Activated naive CD8-positive, alpha-beta T cell treated with anti-CD3 and anti-CD28 coated beads, Interleukin-2, amount 10 ng/mL, durations not matched to agents 7 days and 5 days (primary cell): ENCODE measurements at regions not wholly inside any gene's neighbourhood (a gene's known extent, or its start where the extent isn't known, plus 50 kb on each side); places are given as distances from the start of the nearest gene placed in this dataset.

Source experiments
- ATAC-seq: fragments of 150-1000 bp; cut with Tn5 transposase; one replicate; pipeline ENCODE4 v1.10.0; 2021; ENCODE audit warnings: low read depth, moderate library complexity
- POLR2A ChIA-PET: fragments of 350-600 bp; sonication (Branson Sonifier 250); formaldehyde crosslinking; loops from one replicate; lab custom pipeline; 2021; ENCODE audit warnings: antibody characterized with exemption; lab: Charles Lee
- DNase-seq: peaks from one replicate; pipeline ENCODE4 v3.0.0; 2021
- H3K27ac Mint-ChIP-seq: one replicate; pipeline ENCODE4 v1.8.0; 2022; ENCODE audit warnings: mild to moderate bottlenecking, mixed read lengths
- H3K27me3 Mint-ChIP-seq: one replicate; pipeline ENCODE4 v1.8.0; 2022; ENCODE audit warnings: mild to moderate bottlenecking, moderate library complexity, mixed read lengths
- H3K36me3 Mint-ChIP-seq: one replicate; pipeline ENCODE4 v1.8.0; 2021; ENCODE audit warnings: mild to moderate bottlenecking, mixed read lengths
- H3K4me1 Mint-ChIP-seq: one replicate; pipeline ENCODE4 v1.8.0; 2021; ENCODE audit warnings: mixed read lengths
- H3K4me3 Mint-ChIP-seq: one replicate; pipeline ENCODE4 v1.8.0; 2022; ENCODE audit warnings: mild to moderate bottlenecking, moderate library complexity, mixed read lengths
- H3K9me3 Mint-ChIP-seq: one replicate; pipeline ENCODE4 v1.8.0; 2021; ENCODE audit warnings: mixed read lengths

DNA sequence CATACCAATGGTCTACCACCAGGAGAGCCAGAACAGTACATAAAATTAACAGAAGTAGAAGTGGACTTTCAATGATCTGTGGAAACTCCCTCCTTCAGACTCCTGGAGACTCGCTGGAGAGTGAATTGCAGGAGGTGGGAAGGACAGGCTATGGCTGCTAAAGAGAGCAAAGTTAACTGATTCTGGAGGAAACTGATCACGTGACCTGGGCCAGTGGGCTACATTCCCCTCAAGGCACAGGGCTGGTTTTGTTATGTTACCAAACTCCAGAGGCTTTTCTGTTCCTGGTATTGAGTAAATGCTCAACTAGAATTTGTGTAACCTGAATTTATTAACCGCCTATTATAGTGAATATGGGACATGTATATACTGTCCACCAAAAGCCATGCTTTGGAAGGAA lies 372.6 kb downstream of the MTRR start:
- Mint-ChIP-seq H3K27me3 (no peaks in the 10 kb centered on the region), H3K4me3 (no peak overlapping the region), H3K9me3 (no peaks in the 10 kb centered on the region), H3K4me1 (no peaks in the 10 kb centered on the region), H3K36me3 (no peaks in the 10 kb centered on the region), H3K27ac (no peak overlapping the region)
- POLR2A ChIA-PET: no interaction called here
- DNase-seq (no peak), ATAC-seq (no peak)

DNA sequence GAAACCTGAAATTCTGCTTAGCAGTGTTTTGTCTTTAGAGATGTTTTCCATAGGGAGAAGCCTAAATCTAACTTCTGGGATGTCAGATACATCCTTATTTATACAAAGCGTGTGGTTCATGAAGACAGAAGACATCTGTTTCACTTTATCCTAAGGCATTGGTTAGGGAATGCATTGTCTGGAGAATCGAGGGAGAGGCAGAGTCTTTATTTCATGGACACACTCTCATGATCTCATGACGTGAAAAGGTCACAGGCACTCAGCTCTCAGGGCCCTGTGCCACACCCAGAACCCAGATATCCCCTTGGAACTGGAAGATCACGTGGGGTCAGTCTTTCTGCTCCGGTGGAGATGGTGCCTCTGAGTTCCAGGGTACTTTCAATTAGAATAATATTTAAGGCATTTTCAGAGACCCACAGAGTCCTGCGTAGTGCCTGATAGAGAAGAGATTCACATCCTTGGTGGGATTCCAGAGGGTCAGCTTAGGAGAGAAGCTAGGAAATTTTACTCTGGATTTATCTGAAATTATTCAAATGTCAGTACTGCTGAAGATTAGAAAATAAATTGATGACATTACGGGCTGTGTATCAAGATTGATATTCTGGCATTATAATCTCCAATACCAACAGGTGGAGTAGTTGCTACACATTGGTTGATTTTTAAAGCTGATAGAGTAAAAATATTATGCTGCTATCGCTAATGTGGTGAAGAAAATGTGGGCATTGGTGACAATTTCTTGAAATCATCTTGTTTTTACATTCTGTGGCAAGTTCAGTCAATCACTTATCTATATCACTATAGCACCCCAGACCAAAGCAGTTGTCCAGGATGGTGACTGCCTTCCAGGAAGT lies 378.3 kb downstream of the MTRR start:
- no peak overlapping the region for H3K27ac Mint-ChIP-seq
- ATAC-seq: no peak
- no peak for DNase-seq
- H3K9me3 Mint-ChIP-seq: no peaks in the 10 kb centered on the region
- no peaks in the 10 kb centered on the region for H3K36me3 Mint-ChIP-seq
- H3K27me3 Mint-ChIP-seq: no peaks in the 10 kb centered on the region
- H3K4me3 Mint-ChIP-seq: no peak overlapping the region
- POLR2A ChIA-PET: no interaction called here
- no peaks in the 10 kb centered on the region for H3K4me1 Mint-ChIP-seq

DNA sequence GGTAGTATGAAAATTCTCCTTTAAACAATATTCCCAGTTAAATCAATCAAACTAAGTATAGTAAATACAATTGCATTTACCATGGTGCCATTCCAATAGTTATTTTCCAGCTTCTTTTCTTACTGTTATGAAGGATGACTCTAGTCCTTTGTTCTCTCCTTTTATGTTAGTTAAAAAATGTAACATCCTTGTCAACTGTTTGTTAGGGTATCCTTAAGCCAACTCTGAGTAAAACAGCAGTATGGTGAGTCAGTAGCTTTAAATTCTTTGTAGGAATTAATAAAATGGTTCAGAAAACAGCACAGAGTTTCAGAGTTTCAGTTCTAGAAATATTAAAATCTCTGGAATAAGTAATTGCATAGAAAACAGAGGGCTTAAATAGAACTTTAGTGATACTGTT lies 384.4 kb downstream of the MTRR start:
- no peak for DNase-seq

DNA sequence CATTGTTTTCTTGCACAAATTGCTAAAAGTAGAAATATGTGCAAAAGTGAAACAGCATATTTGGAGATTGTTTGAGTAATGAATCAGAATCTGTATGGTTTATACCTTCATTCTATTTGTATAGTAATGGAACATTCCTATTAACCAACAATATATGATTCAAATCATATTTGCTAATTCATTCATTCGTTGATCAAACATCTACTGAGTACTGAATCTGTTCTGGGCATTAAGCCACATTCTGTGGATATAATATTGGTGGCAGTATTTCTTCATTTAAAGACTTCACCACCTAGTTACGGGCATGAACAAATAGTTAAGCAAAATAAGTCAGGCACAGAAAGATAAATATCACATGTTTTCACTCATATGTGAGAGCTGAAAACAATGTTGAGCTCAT lies 385.7 kb downstream of the MTRR start:
- H3K4me1 Mint-ChIP-seq: no peaks in the 10 kb centered on the region
- POLR2A ChIA-PET: no interaction called here
- DNase-seq (no peak), ATAC-seq (no peak)
- no peak overlapping the region for H3K27ac Mint-ChIP-seq
- no peaks in the 10 kb centered on the region for H3K36me3 Mint-ChIP-seq
- H3K9me3 Mint-ChIP-seq: no peaks in the 10 kb centered on the region
- no peaks in the 10 kb centered on the region for H3K27me3 Mint-ChIP-seq
- H3K4me3 Mint-ChIP-seq: no peak overlapping the region

More for the DNA sequence above, 384.4 kb downstream of the MTRR start:
- H3K4me3 Mint-ChIP-seq: no peak overlapping the region
- no peak overlapping the region for H3K27ac Mint-ChIP-seq
- H3K36me3 Mint-ChIP-seq: no peaks in the 10 kb centered on the region
- POLR2A ChIA-PET: no interaction called here
- no peak for ATAC-seq
- no peaks in the 10 kb centered on the region for H3K9me3 Mint-ChIP-seq
- H3K4me1 Mint-ChIP-seq: no peaks in the 10 kb centered on the region
- H3K27me3 Mint-ChIP-seq: no peaks in the 10 kb centered on the region

DNA sequence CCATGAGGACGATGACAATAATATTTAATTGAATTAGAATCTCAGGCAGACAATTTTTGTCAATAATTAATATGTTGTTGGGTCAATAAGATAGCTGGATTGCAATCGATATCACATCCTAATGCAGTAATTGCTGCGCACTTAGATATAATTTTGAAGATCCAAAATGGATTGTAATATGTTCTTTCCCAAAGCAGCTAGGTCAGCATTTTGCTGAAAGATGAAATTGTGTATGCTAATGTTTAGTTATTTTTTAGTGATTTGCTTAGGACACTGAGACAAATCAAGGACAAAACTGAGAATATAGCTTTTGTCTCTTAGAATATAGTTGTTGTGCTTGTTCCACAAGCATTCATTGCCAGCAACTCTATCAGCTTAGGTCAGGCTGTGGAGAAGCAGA lies 389.9 kb downstream of the MTRR start:
- no peaks in the 10 kb centered on the region for H3K27me3 Mint-ChIP-seq
- H3K4me1 Mint-ChIP-seq: no peaks in the 10 kb centered on the region
- H3K4me3 Mint-ChIP-seq: no peak overlapping the region
- POLR2A ChIA-PET: no interaction called here
- ATAC-seq: no peak
- no peak overlapping the region for H3K27ac Mint-ChIP-seq
- DNase-seq: no peak
- H3K36me3 Mint-ChIP-seq: no peaks in the 10 kb centered on the region
- H3K9me3 Mint-ChIP-seq: peaks cover 1% of the 10 kb centered on the region

DNA sequence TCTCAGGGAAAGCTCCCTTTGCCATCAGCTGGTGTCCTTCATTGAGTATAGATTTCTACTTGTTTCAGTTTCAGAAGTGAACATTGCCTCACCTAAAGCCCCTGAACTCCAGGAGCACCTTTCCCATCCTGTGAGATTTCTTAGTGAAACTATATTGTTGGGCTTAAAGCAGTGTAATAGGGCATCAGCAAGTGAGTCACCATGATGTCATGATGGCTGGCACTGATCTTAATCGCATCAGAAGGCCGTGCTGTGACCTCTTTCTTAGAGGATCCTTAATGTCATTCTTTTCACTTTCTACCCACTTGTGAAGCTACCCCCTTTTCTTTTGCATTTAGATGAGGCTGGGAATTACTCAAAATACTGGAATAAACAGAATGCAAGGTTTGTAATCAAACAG lies 401.3 kb downstream of the MTRR start:
- Mint-ChIP-seq H3K27ac (no peak overlapping the region), H3K4me3 (no peak overlapping the region), H3K9me3 (peaks cover 6% of the 10 kb centered on the region), H3K36me3 (no peaks in the 10 kb centered on the region), H3K4me1 (no peaks in the 10 kb centered on the region), H3K27me3 (no peaks in the 10 kb centered on the region)
- POLR2A ChIA-PET: no interaction called here
- ATAC-seq (no peak), DNase-seq (no peak)

DNA sequence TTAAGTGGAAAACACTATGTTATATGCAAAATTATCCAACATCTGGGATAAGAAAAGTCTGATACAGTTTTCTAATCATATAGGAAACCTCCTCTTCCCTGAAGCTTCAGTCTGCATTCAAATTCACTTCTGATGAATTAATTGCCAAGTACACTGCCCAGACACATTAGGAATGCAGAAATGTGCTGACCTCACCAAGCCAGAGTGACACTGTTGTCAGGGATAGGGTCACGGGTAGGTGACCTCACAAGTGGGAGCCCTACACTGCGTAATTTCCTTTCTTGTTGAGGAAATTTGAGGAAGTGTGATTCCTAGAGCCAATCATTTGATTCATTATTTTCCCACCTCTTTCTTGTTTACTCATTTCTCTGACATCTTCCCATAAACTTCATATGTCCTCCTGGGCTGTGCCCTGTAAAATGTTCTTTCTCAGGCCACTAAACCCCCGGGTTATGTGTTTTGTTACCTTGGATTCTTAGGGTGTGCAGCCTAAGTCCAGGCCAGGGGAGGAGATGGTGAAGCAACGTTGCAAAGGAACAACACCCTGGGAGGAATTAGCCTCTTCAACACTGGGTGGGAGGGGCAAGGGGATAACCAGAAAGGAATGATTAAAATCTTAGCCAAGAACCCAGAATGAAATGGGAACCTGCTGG lies 411.9 kb downstream of the MTRR start:
- Mint-ChIP-seq H3K9me3 (peaks cover 4% of the 10 kb centered on the region), H3K4me3 (no peak overlapping the region), H3K36me3 (no peaks in the 10 kb centered on the region), H3K27me3 (no peaks in the 10 kb centered on the region), H3K4me1 (no peaks in the 10 kb centered on the region), H3K27ac (no peak overlapping the region)
- DNase-seq: no peak
- ATAC-seq: no peak
- POLR2A ChIA-PET: no interaction called here

DNA sequence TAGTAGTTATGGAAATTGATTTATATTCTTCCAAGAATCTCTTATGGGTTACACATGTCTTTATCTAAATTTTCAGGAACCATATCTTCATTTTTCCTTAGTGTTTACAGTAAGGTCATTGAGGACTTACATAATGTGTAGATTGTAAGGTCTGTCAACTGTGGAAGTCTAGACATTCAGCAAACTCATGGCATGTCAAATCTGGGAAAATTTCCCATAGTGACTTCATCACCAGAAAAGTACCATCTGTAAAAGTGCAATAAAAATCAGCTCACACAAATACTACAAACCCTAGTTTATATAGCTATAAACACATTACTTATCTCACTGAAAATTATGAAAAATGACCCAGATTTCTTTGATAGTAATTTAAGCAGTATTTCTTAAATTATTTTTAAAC lies 419.4 kb downstream of the MTRR start:
- POLR2A ChIA-PET: no interaction called here
- Mint-ChIP-seq H3K27ac (no peak overlapping the region), H3K27me3 (no peaks in the 10 kb centered on the region), H3K4me1 (no peaks in the 10 kb centered on the region), H3K36me3 (no peaks in the 10 kb centered on the region), H3K4me3 (no peak overlapping the region), H3K9me3 (peaks cover 1% of the 10 kb centered on the region)
- DNase-seq: no peak
- no peak for ATAC-seq

DNA sequence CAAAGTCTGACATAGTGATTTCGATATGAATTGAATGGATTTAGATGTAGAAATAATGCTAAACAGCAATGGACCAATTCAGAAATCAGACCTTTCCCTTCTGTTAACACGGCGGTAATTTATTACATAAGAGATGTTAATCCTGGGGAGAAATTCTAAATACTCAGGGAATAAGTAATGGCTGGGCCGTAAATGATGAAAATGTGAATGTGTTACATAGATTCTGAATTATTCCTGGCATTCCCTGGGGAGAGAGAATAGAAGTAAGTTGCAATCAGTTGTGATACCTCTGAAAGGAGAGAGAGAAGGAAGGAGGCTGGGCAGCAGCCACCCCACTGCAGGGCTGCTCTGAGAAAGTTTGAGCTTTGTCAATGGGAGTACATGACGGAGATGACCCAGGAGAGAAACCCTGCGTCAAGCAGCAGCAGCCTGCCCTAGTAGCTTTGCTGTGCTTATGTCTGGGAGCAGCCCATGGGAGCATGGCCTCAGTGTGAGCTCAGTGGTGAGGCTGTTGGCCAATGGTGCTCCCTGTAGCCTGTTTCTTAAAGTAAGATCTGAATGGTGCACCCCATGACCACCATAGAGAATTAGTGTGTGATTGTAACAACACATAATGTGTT lies 420.1 kb downstream of the MTRR start:
- Mint-ChIP-seq H3K27ac (no peak overlapping the region), H3K36me3 (no peaks in the 10 kb centered on the region), H3K4me3 (no peak overlapping the region), H3K27me3 (no peaks in the 10 kb centered on the region), H3K9me3 (no peaks in the 10 kb centered on the region), H3K4me1 (no peaks in the 10 kb centered on the region)
- POLR2A ChIA-PET: no interaction called here
- ATAC-seq (no peak), DNase-seq (no peak)

DNA sequence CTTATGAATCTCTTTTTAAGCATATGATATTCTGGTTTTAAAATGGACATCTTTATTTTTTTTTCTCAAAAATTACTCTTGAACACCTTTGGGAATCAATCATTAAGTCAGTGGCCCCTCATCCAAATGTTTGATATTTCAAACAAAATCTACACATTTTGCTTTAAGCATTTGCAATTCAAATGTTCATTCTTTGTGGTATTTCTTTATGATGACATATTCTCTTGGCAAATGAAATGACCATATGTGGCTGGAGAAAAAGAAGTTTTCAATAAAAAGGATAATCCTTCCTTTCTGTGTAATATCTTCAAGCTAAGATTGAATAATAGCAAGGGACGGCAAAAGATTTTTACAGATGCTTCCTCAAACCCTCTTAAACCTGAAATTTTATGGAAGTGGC lies 420.8 kb downstream of the MTRR start:
- no peaks in the 10 kb centered on the region for H3K9me3 Mint-ChIP-seq
- H3K27ac Mint-ChIP-seq: no peak overlapping the region
- no peaks in the 10 kb centered on the region for H3K27me3 Mint-ChIP-seq
- no peak overlapping the region for H3K4me3 Mint-ChIP-seq
- H3K36me3 Mint-ChIP-seq: no peaks in the 10 kb centered on the region
- H3K4me1 Mint-ChIP-seq: no peaks in the 10 kb centered on the region
- ATAC-seq: no peak
- POLR2A ChIA-PET: no interaction called here
- no peak for DNase-seq

DNA sequence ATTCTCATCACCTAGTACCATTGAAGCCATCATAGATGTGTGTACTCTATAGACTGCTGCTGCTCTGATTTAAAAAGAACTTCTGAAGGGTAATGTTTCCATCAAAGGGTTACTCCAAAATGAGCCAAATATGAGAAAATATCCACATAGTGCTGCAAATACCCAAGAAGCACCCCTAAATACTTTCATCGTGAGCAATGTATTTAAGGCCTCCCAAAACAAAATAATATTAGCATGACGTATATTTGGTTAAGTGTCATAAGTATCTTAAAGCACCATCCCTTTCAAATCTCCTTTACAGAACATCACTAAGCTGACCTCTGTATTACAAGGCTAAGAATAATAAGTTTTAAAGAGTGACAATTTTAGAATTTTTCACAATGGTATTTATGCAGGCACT lies 421.8 kb downstream of the MTRR start:
- POLR2A ChIA-PET: no interaction called here
- no peak overlapping the region for H3K27ac Mint-ChIP-seq
- ATAC-seq: no peak

DNA sequence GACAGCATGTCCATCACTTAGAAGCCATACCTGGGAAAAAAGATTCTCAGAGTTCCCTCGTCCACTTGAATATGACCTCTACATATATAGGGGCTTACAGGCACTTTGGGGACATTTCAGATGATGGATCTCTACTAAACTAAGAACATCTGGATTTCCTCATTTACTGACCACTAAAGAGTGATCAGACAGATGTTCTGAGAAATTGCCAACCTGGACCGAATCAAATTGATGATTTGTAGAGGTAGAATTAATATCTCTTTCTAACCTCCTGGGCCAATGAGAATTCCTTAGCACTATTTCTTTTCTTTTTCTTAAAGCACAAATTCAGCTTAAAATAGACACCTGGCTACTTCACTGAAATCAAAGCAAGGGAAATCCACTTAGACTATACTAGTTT lies 422.7 kb downstream of the MTRR start:
- Mint-ChIP-seq H3K4me1 (no peaks in the 10 kb centered on the region), H3K9me3 (no peaks in the 10 kb centered on the region), H3K36me3 (no peaks in the 10 kb centered on the region), H3K4me3 (no peak overlapping the region), H3K27me3 (no peaks in the 10 kb centered on the region), H3K27ac (no peak overlapping the region)
- DNase-seq: no peak
- no peak for ATAC-seq
- POLR2A ChIA-PET: no interaction called here

More for the DNA sequence above, 421.8 kb downstream of the MTRR start:
- no peak overlapping the region for H3K4me3 Mint-ChIP-seq
- H3K27me3 Mint-ChIP-seq: no peaks in the 10 kb centered on the region
- H3K4me1 Mint-ChIP-seq: no peaks in the 10 kb centered on the region
- no peak for DNase-seq
- H3K36me3 Mint-ChIP-seq: no peaks in the 10 kb centered on the region
- H3K9me3 Mint-ChIP-seq: no peaks in the 10 kb centered on the region

DNA sequence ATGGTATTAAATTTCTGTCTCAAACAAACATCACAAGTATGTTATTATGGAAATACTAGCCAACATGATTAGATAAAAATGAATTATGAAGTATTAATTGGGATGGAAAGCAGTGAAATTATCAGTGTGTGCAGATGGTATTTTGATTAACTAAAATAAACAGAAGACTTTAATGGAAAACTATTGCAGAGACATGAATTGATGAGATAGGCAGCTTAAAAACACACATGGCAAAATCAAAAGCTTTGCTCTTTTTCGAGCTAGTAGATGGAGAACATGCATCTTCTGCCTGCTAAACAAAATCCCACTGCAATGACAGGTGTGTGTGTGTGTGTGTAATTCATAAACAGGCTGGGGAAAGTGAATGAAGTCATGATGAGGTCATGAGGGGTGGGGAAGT lies 426.2 kb downstream of the MTRR start:
- H3K9me3 Mint-ChIP-seq: no peaks in the 10 kb centered on the region
- H3K4me1 Mint-ChIP-seq: no peaks in the 10 kb centered on the region
- POLR2A ChIA-PET: no interaction called here
- H3K27ac Mint-ChIP-seq: no peak overlapping the region
- DNase-seq (no peak), ATAC-seq (no peak)
- no peaks in the 10 kb centered on the region for H3K36me3 Mint-ChIP-seq
- no peak overlapping the region for H3K4me3 Mint-ChIP-seq
- no peaks in the 10 kb centered on the region for H3K27me3 Mint-ChIP-seq

DNA sequence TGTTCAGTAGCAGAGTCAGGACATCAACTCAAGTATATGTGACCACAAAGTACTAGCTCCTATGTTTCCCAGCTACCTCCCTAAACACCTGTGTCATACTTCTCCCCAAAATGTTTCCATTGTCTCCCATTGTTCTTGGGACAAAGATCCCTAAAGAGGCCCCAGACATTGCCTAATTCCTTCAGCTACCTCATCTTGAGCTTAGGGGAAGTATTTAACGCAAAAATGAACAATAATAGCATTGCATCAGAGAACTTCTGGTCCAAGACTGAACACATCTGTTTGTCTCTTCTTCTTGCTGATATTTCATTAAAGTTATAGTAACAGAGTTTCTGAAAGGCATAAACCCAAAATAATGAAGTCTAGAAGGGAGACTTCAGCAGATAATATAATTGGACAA lies 430.8 kb downstream of the MTRR start:
- Mint-ChIP-seq H3K4me1 (no peaks in the 10 kb centered on the region), H3K4me3 (no peak overlapping the region), H3K36me3 (no peaks in the 10 kb centered on the region), H3K9me3 (peaks cover 1% of the 10 kb centered on the region), H3K27ac (no peak overlapping the region), H3K27me3 (no peaks in the 10 kb centered on the region)
- no peak for DNase-seq
- ATAC-seq: no peak
- POLR2A ChIA-PET: no interaction called here
